GM18909 (cell line): ENCODE measurements at regions not wholly inside any gene's neighbourhood (a gene's known extent, or its start where the extent isn't known, plus 50 kb on each side); places are given as distances from the start of the nearest gene placed in this dataset.
A peak's percentile ranks its signal among the peaks of the same experiment; 100 is the strongest.

Experiments used
- ATAC-seq: cut with Tn5 transposase; IDR thresholded peaks from one replicate; pipeline ENCODE4 v1.9.1; 2021; ENCODE audit warnings: mild to moderate bottlenecking; ENCODE audit not compliant: unreplicated experiment, poor library complexity

GRCh38 chr7:10696064-10696463 is 277.6 kb upstream of the PHF14 start:
- no peak for ATAC-seq

GRCh38 chr7:10703059-10703458 is 270.6 kb upstream of the PHF14 start:
- ATAC-seq, result no peak

- ATAC-seq, result no peak
Observed at GRCh38 chr7:10703981-10704380, 269.7 kb upstream of the PHF14 start.

GRCh38 chr7:10704653-10705052 is 269.0 kb upstream of the PHF14 start:
- ATAC-seq, result no peak

GRCh38 chr7:10706875-10707493 is 266.7 kb upstream of the PHF14 start:
- peak; percentile 100 for ATAC-seq

- peak; percentile 26 for ATAC-seq
Observed at GRCh38 chr7:10707519-10707918, 266.2 kb upstream of the PHF14 start.

GRCh38 chr7:10708447-10708846 is 265.2 kb upstream of the PHF14 start:
- ATAC-seq, result no peak

GRCh38 chr7:10718768-10719167 is 254.9 kb upstream of the PHF14 start:
- ATAC-seq, result peak; percentile 38

GRCh38 chr7:10720042-10720441 is 253.6 kb upstream of the PHF14 start:
- no peak for ATAC-seq

GRCh38 chr7:10721289-10721688 is 252.4 kb upstream of the PHF14 start:
- no peak for ATAC-seq

- no peak for ATAC-seq
Observed at GRCh38 chr7:10723832-10724231, 249.8 kb upstream of the PHF14 start.

- no peak for ATAC-seq
Observed at GRCh38 chr7:10724449-10724848, 249.2 kb upstream of the PHF14 start.

- no peak for ATAC-seq
Observed at GRCh38 chr7:10727636-10728035, 246.0 kb upstream of the PHF14 start.

GRCh38 chr7:10731253-10731773 is 242.4 kb upstream of the PHF14 start:
- no peak for ATAC-seq

- ATAC-seq, result no peak
Observed at GRCh38 chr7:10733747-10734146, 239.9 kb upstream of the PHF14 start.

GRCh38 chr7:10734595-10734994 is 239.1 kb upstream of the PHF14 start:
- no peak for ATAC-seq

GRCh38 chr7:10739401-10739800 is 234.3 kb upstream of the PHF14 start:
- ATAC-seq, result no peak

- no peak for ATAC-seq
Observed at GRCh38 chr7:10740805-10741204, 232.9 kb upstream of the PHF14 start.

- no peak for ATAC-seq
Observed at GRCh38 chr7:10756981-10757380, 216.7 kb upstream of the PHF14 start.

- no peak for ATAC-seq
Observed at GRCh38 chr7:10759120-10759519, 214.6 kb upstream of the PHF14 start.

- ATAC-seq, result no peak
Observed at GRCh38 chr7:10767771-10768170, 205.9 kb upstream of the PHF14 start.

- no peak for ATAC-seq
Observed at GRCh38 chr7:10770176-10770575, 203.5 kb upstream of the PHF14 start.

- no peak for ATAC-seq
Observed at GRCh38 chr7:10773430-10773829, 200.2 kb upstream of the PHF14 start.
